Transverse colon (tissue), 4 donors: ENCODE measurements at regions not wholly inside any gene's neighbourhood (a gene's known extent, or its start where the extent isn't known, plus 50 kb on each side); places are given as distances from the start of the nearest gene placed in this dataset.

Experiments
- CTCF ChIP-seq, 5 experiments: fragments of 200-600 bp in 3 of 5; fragments of 450-650 bp in 2 of 5; sonication (generic) in 3 of 5; IDR thresholded peaks; 1 replicate in 2 of 5; 2 replicates in 3 of 5; pipeline ENCODE4 v1.5.1; 2016 to 2017; ENCODE audit warnings: antibody characterized with exemption in 5 of 5, inconsistent platforms in 3 of 5, mild to moderate bottlenecking in 2 of 5, moderate library complexity in 1 of 5
- POLR2A ChIP-seq: fragments of 450-650 bp; IDR thresholded peaks from one replicate; pipeline ENCODE4 v1.6.1; 2016; ENCODE audit warnings: antibody characterized with exemption, mild to moderate bottlenecking, moderate library complexity
- POLR2AphosphoS5 ChIP-seq, 3 donors: sonication (generic); formaldehyde crosslinking; IDR thresholded peaks; one replicate each; pipeline ENCODE4 v1.6.1; 2016; ENCODE audit warnings: antibody characterized with exemption in 3 of 3

DNA sequence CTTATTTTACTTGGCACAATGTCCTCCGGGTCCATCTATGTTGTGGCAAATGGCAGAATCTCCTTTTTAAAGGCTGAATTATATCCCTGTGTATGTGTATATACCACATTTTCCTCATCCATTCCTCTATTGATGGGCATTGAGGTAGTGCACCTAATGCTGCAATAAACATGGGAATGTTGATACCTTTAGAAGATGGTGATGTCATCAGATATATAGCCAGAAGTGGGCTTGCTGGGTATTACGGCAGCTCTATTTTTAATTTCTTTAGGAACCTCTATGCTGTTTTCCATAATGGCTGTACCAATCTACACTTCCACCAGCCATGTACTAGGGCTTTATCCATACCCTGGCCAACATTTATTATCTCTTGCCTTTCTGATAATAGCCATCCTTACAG lies 315.7 kb downstream of the FOXA2 start:
- TF ChIP-seq POLR2A (no peak), CTCF (IDR thresholded peaks at IDR 0.05) (no peak), POLR2AphosphoS5 (IDR thresholded peaks at IDR 0.05) (no peak)
